SK-MEL-5 (cell line): ENCODE measurements at regions not wholly inside any gene's neighbourhood (a gene's known extent, or its start where the extent isn't known, plus 50 kb on each side); places are given as distances from the start of the nearest gene placed in this dataset.

ENCODE experiments used
- DNase-seq: peaks from one replicate; pipeline ENCODE4 v3.0.0-alpha.2; 2016; ENCODE audit warnings: low read depth, low spot score
- in situ Hi-C: cut with HindIII; loops from 2 replicates; pipeline ENCODE4 v1.10.0; 2016; ENCODE audit warnings: low sequenced_read_pairs, high pct_unique_total_duplicates, low pct_unique_long_range_greater_than_20kb

GRCh38 chr15:95401587-95401986 is 928.9 kb upstream of the NR2F2 start:
- in situ Hi-C loops, result no loop called here
- DNase-seq, result no peak

GRCh38 chr15:95405447-95405846 is 925.1 kb upstream of the NR2F2 start:
- no peak for DNase-seq
- in situ Hi-C loops, result no loop called here

DNA sequence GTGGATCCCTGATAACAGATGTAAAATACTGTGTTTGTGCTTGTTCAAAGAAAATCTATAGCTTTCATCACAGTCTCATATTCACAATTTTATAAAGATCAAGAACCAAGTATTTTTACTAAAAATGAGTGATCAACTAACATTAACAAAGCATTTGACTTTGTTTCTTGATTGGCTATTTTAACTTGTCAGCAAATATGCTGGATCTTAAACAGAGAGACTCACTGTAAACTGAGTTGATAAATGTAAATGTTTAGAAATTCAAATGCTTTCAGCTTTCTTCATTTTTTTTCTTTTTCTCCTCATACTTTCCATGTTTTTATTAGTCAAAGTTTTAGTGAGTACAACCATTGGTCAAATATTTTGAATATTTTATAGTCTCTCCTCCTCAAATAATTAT is 923.0 kb upstream of the NR2F2 start:
- no peak for DNase-seq
- in situ Hi-C loops, result no loop called here

DNA sequence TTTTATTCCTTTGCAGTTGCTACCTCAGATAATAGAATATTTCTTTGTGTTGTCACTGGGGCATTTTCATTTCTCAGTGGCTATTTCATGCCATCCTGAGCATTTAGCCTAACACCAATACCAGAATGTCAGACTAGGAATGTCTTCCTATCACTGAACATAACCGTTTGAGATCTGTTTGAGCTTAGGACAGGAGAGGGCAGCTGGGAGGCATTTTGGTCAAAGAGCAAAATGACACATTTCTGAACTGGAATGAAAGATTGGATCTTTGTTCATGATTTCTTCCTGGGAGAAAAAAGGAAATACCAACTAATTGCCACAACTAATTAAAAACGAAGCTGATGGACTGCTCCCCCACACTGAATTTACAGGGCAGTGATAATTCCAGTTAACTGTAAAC is 921.3 kb upstream of the NR2F2 start:
- no peak for DNase-seq
- in situ Hi-C loops, result no loop called here

DNA sequence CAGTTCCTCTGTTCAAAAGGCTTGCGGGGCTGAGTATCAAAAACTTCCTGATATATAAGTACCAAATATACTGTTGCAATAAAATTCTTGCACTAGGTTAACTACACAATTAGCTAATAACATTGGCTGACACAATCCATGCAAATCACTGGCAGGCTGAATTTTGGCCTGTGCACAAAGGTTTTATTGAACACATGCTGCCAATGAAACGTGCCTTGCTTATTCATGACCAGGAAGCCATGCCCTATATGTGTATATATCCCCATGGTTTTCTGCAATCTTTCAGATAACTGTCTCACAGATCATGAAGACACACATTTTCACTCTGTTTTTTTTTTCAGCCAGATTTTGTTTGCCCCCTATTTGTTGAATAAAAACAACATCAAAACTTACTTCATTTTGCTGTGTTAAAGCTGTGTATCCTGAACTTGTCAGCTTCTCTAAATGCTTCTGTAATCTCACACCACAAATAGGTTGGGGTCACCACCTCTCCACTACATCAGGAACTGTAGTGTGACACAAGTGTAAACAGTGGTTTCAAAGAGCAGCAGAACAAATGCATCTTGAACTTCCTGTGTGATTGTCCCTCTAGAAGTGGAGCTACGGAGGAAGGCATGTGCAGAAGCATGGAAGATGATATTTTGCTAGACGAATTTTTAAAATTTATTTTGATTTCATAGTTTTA is 920.7 kb upstream of the NR2F2 start:
- in situ Hi-C loops, result no loop called here
- DNase-seq, result no peak

- in situ Hi-C loops, result no loop called here
Observed at GRCh38 chr15:95410757-95411156, 919.7 kb upstream of the NR2F2 start.

DNA sequence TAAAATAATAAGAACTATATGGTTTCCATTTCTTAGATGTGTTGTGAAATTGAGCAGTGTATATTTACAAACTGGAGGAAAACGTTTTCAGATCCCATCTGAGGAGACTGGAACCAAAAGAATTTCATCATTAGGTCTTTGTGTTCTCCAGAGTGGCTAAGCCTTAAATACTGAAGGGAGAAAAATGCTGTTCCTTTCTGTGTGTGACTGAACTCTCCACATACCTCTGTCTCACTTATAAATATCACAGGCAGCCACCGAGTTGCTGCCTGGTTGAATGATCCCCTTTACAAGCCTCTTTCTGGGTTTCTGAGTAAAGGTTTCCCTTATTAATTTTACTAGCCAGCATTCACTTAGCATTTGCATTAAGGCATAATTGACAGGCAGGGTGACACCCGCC is 913.9 kb upstream of the NR2F2 start:
- in situ Hi-C loops, result no loop called here
- no peak for DNase-seq

More at GRCh38 chr15:95410757-95411156, 919.7 kb upstream of the NR2F2 start:
- no peak for DNase-seq

DNA sequence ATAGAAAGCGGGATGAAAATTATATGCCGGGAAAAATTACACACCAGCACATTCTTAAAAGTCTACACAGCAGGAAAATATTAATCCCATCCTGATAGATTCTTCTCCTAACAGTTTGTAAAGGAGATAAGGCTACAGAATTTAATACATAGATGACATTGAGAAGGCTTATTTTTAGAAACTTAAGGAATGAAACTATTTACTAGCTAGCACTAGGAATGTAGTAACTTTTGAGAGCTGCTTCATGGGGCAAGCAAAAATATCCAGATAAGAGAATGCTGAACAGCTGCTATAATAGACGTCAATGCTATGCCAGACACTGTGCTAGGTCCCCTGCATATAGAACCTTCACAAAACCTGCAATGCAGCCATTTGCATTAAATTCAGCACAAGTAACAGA is 912.7 kb upstream of the NR2F2 start:
- no peak for DNase-seq
- in situ Hi-C loops, result no loop called here

DNA sequence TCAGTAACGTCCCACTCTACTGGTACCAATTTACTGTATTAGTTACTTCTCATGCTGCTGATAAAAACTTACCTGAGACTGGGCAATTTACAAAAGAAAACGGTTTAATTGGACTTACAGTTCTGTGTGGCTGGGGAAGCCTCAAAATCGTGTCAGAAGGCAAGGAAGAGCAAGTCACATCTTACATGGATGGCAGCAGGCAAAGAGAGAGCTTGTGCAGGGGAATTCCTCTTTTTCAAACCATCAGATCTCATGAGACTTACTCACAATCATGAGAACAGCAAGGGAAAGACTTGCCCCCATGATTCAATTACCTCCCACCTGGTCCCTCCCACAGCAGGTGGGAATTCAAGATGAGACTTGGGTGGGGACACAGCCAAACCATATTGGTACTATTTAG is 908.2 kb upstream of the NR2F2 start:
- no peak for DNase-seq
- in situ Hi-C loops, result no loop called here

GRCh38 chr15:95425859-95426258 is 904.6 kb upstream of the NR2F2 start:
- no peak for DNase-seq
- in situ Hi-C loops, result no loop called here

- in situ Hi-C loops, result no loop called here
- DNase-seq, result no peak
Observed at GRCh38 chr15:95429345-95429744, 901.2 kb upstream of the NR2F2 start.

DNA sequence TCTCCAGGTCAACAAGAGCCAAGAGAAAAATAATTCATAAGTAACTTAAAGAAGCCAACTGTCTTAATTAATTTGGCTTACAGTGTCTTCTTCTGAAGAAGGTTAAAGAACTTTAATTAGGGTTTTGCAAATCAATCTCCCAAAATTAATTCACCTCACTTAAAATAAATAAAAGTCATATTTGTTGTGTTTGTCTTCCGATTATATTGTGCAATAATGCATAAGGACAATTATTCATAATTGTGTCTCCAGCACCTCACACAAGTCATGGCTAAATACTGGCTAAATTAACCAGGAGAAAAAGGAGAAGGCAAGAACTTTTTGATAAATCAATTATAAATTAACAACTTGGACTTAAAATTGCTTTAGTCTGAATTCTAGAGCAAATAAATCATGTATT is 899.0 kb upstream of the NR2F2 start:
- in situ Hi-C loops, result no loop called here
- DNase-seq, result no peak

DNA sequence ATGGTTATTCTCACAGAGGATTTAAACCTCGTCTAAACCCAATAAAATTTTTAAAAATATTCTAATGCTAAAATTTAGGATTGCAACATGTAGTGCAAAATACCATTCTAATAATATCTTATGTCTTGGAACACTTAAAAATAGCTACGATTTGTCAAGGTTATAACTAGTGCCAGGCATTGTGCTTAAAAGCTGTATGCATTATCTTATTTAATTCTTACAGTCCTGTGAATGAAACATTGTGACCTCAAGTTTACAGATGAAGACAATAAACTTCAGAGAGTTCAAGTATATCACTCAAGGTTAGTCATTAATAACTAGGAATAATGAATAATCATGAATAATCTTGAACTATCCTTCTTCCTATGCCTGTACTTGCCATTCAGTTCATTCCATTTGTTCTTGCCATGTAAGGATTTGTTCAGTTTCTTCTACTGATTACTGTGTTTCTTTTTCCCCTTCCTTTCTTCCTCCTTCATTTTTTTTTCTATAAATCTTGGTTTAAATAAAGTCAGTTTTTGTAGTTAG is 897.6 kb upstream of the NR2F2 start:
- in situ Hi-C loops, result no loop called here
- DNase-seq, result no peak

GRCh38 chr15:95439922-95440376 is 890.6 kb upstream of the NR2F2 start:
- no peak for DNase-seq
- in situ Hi-C loops, result no loop called here

DNA sequence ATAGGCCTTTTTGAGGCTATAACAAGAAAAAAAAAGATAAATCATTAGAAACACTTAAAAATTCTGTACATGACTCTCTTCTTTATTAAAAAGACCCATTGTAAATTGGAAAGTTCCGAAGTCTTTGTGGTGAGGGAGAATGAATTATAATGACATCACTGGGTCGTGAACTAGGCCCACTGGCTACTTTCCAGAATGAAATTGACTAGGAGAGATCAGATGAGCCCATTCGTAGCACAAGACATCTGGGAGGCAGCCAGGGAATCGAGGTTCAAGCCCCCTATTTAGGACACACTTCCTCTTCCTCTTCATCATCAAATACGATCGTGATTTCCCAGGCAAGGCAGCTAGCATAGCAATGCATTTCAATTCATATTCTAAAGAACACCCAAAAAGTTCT is 889.8 kb upstream of the NR2F2 start:
- DNase-seq, result no peak
- in situ Hi-C loops, result no loop called here

- in situ Hi-C loops, result no loop called here
- no peak for DNase-seq
Observed at GRCh38 chr15:95442107-95442719, 888.3 kb upstream of the NR2F2 start.

DNA sequence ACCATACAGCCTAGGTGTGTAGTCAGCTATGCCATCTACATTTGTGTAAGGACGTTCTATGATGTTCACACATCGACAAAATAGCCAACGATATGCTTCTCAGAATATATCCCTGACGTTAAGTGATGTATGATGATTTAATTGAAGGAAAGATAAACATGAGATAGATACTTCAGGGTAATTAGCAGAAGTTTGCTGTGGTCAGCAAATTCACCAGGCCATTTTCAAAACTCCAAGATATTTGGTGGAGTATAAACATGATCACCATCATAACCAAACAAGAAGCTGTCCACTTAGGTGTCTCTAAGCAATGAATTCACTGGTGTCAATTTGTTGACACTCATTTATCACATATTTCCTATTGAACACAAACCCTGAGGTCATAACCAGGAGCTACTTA is 885.6 kb upstream of the NR2F2 start:
- in situ Hi-C loops, result no loop called here
- no peak for DNase-seq

GRCh38 chr15:95446854-95447253 is 883.6 kb upstream of the NR2F2 start:
- in situ Hi-C loops, result no loop called here

GRCh38 chr15:95447486-95447885 is 883.0 kb upstream of the NR2F2 start:
- in situ Hi-C loops, result no loop called here
- DNase-seq, result no peak

More at GRCh38 chr15:95446854-95447253, 883.6 kb upstream of the NR2F2 start:
- DNase-seq, result no peak
